GM12878 (cell line): ENCODE measurements at regions not wholly inside any gene's neighbourhood (a gene's known extent, or its start where the extent isn't known, plus 50 kb on each side); places are given as distances from the start of the nearest gene placed in this dataset.

Experiments
- JUNB ChIP-seq: IDR thresholded peaks from 2 replicates; pipeline ENCODE4 v1.6.1; 2016; ENCODE audit warnings: antibody characterized with exemption, mild to moderate bottlenecking
- RCOR1 ChIP-seq: conservative IDR thresholded peaks from 2 replicates; pipeline ENCODE4 v1.6.1; 2012; ENCODE audit warnings: low read depth, low read length, improper control_type of control experiment
- TAF1 ChIP-seq: IDR thresholded peaks from 2 replicates; pipeline ENCODE4 v1.6.1; 2011; ENCODE audit warnings: mild to moderate bottlenecking, low read depth, low read length, borderline replicate concordance
- USF1 ChIP-seq: IDR thresholded peaks from 2 replicates; pipeline ENCODE4 v1.6.1; 2011; ENCODE audit warnings: borderline replicate concordance, low read depth, mild to moderate bottlenecking, moderate library complexity, mixed read lengths, low read length; ENCODE audit not compliant: insufficient read depth; ENCODE audit errors: extremely low read length
- ZSCAN29 ChIP-seq: fragments of 450-650 bp; IDR thresholded peaks from 2 replicates; pipeline ENCODE4 v1.6.1; 2017; ENCODE audit warnings: mild to moderate bottlenecking, moderate library complexity

GRCh38 chr13:48148454-48148853, 53.5 kb upstream of the MED4 start:
- TF ChIP-seq RCOR1 (no peak), USF1 (no peak), ZSCAN29 (no peak), JUNB (no peak), TAF1 (no peak)
